WERI-Rb-1 (cell line): ENCODE measurements at regions not wholly inside any gene's neighbourhood (a gene's known extent, or its start where the extent isn't known, plus 50 kb on each side); places are given as distances from the start of the nearest gene placed in this dataset.

Source experiments
- DNase-seq: peaks from one replicate; pipeline ENCODE4 v3.0.0-alpha.2; 2020
- H3K27ac ChIP-seq: fragments of 250-450 bp; sonication (Bioruptor Pico); 2 replicates; pipeline ENCODE4 v1.5.1; 2020; ENCODE audit warnings: mild to moderate bottlenecking, moderate library complexity
- H3K27me3 ChIP-seq: fragments of 250-450 bp; sonication (Bioruptor Pico); 2 replicates; pipeline ENCODE4 v1.5.1; 2021; ENCODE audit warnings: mild to moderate bottlenecking, low read depth, moderate library complexity; ENCODE audit not compliant: insufficient read depth, severe bottlenecking
- H3K36me3 ChIP-seq: fragments of 250-450 bp; sonication (Bioruptor Pico); 2 replicates; pipeline ENCODE4 v1.5.1; 2020; ENCODE audit warnings: mild to moderate bottlenecking, moderate library complexity
- H3K4me3 ChIP-seq: 2 replicates; pipeline ENCODE4 v1.5.1; 2011; ENCODE audit warnings: low read depth, mild to moderate bottlenecking, control low read depth, low read length
- H3K9me3 ChIP-seq: fragments of 250-450 bp; sonication (Bioruptor Pico); 2 replicates; pipeline ENCODE4 v1.5.1; 2021; ENCODE audit warnings: mild to moderate bottlenecking, moderate library complexity; ENCODE audit not compliant: severe bottlenecking
- CTCF ChIP-seq: IDR thresholded peaks from 2 replicates; pipeline ENCODE4 v1.5.1; 2011; ENCODE audit warnings: low read depth, mild to moderate bottlenecking, control low read depth, inconsistent platforms, low read length

- Histone ChIP-seq H3K9me3 (no peaks in the 10 kb centered on the region), H3K36me3 (no peaks in the 10 kb centered on the region), H3K27me3 (no peaks in the 10 kb centered on the region), H3K4me3 (no peak overlapping the region; the same call in 1 of the 2 replicates), H3K27ac (no peak overlapping the region)
- no peak for TF ChIP-seq CTCF
- peak; percentile 71 for DNase-seq
Measured at GRCh38 chr15:31598620-31599019, 272.0 kb downstream of the KLF13 start.

DNA sequence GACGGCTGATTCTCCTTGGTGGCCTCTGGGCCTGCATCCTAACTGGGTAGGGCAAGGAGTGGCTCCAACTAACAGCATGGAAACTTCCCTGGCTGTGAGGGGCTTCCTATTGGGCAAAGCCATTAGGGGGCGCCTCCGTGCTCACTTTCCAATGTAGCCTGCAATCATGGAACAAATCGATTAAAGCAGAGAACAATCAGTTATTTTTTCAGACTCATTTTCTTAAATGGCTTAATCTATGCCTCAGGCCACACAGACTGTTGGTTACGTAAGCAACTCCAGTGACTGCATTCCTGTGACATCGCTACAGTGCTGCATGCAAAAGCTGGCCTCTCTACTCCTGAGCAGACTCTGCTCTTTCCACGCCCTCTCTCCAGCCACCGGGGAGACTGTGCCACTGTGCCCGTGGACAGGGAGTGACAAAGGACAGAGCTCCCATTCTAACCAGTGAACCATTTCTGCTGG lies 278.9 kb downstream of the KLF13 start:
- no peak overlapping the region for H3K27ac ChIP-seq
- no peaks in the 10 kb centered on the region for H3K36me3 ChIP-seq
- H3K9me3 ChIP-seq = no peaks in the 10 kb centered on the region
- H3K27me3 ChIP-seq = no peaks in the 10 kb centered on the region
- no peak for DNase-seq
- H3K4me3 ChIP-seq = no peak overlapping the region
- peak; percentile 55 for TF ChIP-seq CTCF

DNA sequence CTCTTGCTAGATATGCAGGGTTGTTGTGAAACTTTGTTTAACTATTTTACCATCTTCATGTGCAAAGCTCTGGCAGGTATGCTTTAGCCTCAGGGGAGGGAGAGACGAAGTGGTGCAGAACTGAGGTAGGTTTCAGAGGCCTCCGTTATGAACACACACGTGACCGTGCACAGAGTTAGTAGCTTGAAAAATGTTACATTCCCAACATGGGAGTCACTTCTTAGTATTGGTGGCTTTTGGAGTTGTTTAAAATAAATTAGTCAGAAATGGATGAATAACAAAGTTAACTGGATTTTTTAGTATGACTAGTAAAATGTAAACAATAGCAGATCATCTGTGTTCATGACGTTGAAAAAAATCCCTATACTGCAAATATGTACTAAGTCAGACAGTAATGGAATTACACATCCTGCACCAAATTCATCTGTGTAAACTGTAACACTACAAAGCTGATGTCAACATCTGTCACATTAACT lies 279.6 kb downstream of the KLF13 start:
- H3K27ac ChIP-seq = no peak overlapping the region

DNA sequence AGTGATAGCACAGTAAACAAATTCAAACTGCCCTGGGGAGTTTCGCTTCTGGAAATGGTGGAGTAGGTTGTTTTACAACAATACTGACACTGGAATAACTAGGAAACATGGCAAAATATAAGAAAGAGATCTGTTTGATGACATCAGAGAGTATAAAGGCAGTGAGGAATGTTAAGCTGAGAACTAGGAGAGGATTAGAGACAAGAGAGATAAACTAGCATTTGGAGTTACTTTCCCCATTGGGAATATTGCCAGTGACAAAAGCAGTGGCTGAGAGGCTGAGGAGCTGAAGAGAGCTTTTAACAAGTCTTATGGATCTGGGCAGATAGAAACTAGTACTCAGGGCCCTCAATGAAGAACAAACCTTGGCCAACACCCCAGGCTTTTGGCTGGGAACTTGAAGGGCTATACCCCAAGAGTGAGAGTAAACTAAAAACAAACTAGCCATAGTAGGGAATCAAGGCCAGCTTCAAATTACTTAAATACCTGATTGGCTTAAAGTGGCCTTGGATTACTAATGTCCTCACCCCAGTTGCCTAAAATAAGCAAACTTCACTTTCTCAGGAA lies 280.4 kb downstream of the KLF13 start:
- H3K4me3 ChIP-seq = no peak overlapping the region
- no peaks in the 10 kb centered on the region for H3K36me3 ChIP-seq
- TF ChIP-seq CTCF = no peak
- no peaks in the 10 kb centered on the region for H3K9me3 ChIP-seq
- DNase-seq = no peak
- H3K27ac ChIP-seq = no peak overlapping the region
- no peaks in the 10 kb centered on the region for H3K27me3 ChIP-seq

More for the DNA sequence above, 279.6 kb downstream of the KLF13 start:
- Histone ChIP-seq H3K27me3 (no peaks in the 10 kb centered on the region), H3K36me3 (no peaks in the 10 kb centered on the region), H3K4me3 (no peak overlapping the region), H3K9me3 (no peaks in the 10 kb centered on the region)
- TF ChIP-seq CTCF = no peak
- no peak for DNase-seq

GRCh38 chr15:31607656-31608055 lies 281.0 kb downstream of the KLF13 start:
- H3K27ac ChIP-seq = no peak overlapping the region
- no peak for TF ChIP-seq CTCF
- no peaks in the 10 kb centered on the region for H3K27me3 ChIP-seq
- DNase-seq = no peak
- no peaks in the 10 kb centered on the region for H3K9me3 ChIP-seq
- no peaks in the 10 kb centered on the region for H3K36me3 ChIP-seq
- H3K4me3 ChIP-seq = no peak overlapping the region

- no peak for DNase-seq
Measured at GRCh38 chr15:31609258-31609681, 282.6 kb downstream of the KLF13 start.

More at GRCh38 chr15:31609258-31609681, 282.6 kb downstream of the KLF13 start:
- Histone ChIP-seq H3K4me3 (no peak overlapping the region), H3K36me3 (no peaks in the 10 kb centered on the region), H3K27ac (no peak overlapping the region), H3K9me3 (no peaks in the 10 kb centered on the region), H3K27me3 (no peaks in the 10 kb centered on the region)
- TF ChIP-seq CTCF = no peak
